GM04503 (cell line): ENCODE measurements at regions not wholly inside any gene's neighbourhood (a gene's known extent, or its start where the extent isn't known, plus 50 kb on each side); places are given as distances from the start of the nearest gene placed in this dataset.
A peak's percentile ranks its signal among the peaks of the same experiment; 100 is the strongest.

ENCODE experiments used
- DNase-seq: peaks from one replicate; pipeline ENCODE4 v3.0.0-alpha.2; 2012; ENCODE audit warnings: low read depth

- DNase-seq, result no peak
Measured at GRCh38 chrX:102067966-102068723, 57.3 kb upstream of the TCEAL2 start.

GRCh38 chrX:102063445-102064074, 61.9 kb upstream of the TCEAL2 start:
- DNase-seq, result no peak

GRCh38 chrX:102044496-102044895, 81.0 kb upstream of the TCEAL2 start:
- no peak for DNase-seq

GRCh38 chrX:102043380-102043779, 82.1 kb upstream of the TCEAL2 start:
- DNase-seq, result no peak

- peak; percentile 26 for DNase-seq
Measured at GRCh38 chrX:102042372-102043325, 82.8 kb upstream of the TCEAL2 start.

GRCh38 chrX:102029026-102029425, 96.5 kb upstream of the TCEAL2 start:
- no peak for DNase-seq

GRCh38 chrX:102018208-102018607, 86.4 kb upstream of the ZMAT1 start:
- DNase-seq, result no peak

- DNase-seq, result no peak
Measured at GRCh38 chrX:102008901-102009300, 77.1 kb upstream of the ZMAT1 start.

- DNase-seq, result no peak
Measured at GRCh38 chrX:101999644-102000539, 68.1 kb upstream of the ZMAT1 start.

GRCh38 chrX:101993335-101993734, 61.5 kb upstream of the ZMAT1 start:
- DNase-seq, result no peak

GRCh38 chrX:101986586-101986985, 54.8 kb upstream of the ZMAT1 start:
- no peak for DNase-seq
